ENCODE measurements at regions not wholly inside any gene's neighbourhood (a gene's known extent, or its start where the extent isn't known, plus 50 kb on each side); places are given as distances from the start of the nearest gene placed in this dataset.

DNA sequence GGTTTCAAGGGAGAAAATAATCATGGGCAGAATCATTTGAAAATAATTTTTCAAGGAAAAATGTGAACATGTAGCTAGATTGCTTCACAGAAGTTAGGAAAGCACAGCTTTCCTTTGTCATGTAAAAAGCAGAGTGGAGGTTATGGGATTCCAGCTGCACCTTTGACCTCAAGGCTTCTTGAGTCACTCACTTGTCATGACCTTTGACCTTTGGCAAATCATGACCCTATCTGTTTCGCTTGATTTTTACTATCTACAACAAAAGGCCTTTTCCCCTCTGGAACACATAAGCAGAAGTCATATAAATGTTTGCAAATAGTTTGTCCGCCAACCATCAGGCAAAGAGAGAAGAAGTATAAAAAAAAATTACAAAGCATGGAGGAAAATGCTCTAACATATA lies 210.7 kb upstream of the MIR17HG start:
- TF ChIP-seq GATA2 (IDR thresholded peaks at IDR 0.05; ENCODE audit: low read depth, low read length) (no peak), GATA3 (IDR thresholded peaks at IDR 0.05; ENCODE audit: low read depth, low read length) (no peak)

Measured in SH-SY5Y (cell line).